GM12878 (cell line): ENCODE measurements at regions not wholly inside any gene's neighbourhood (a gene's known extent, or its start where the extent isn't known, plus 50 kb on each side); places are given as distances from the start of the nearest gene placed in this dataset.

ENCODE experiments used
- ATAC-seq: fragments of 200-7000 bp; cut with Tn5 transposase; 3 replicates; pipeline ENCODE4 v1.9.1; 2020; ENCODE audit warnings: mild to moderate bottlenecking, moderate library complexity
- BruUV-seq: library from RNA; stranded (reverse); fragments of 400-500 nt; replicated peaks from 2 replicates; lab custom pipeline; 2021; lab: Mats Ljungman, UMichigan
- CTCF ChIA-PET: fragments of 300-600 bp; sonication (Branson Sonifier 250); formaldehyde crosslinking; extraction: SDS; loops from one replicate; lab custom pipeline; 2021; ENCODE audit warnings: inconsistent platforms; lab: Yijun Ruan, JAX
- POLR2A ChIA-PET: fragments of 350-600 bp; formaldehyde crosslinking; extraction: SDS; loops from one replicate; lab custom pipeline; 2021; ENCODE audit warnings: inconsistent platforms; lab: Charles Lee
- RAD21 ChIA-PET: fragments of 300-600 bp; sonication (Branson Sonifier 250); formaldehyde crosslinking; loops from one replicate; lab custom pipeline; 2023; ENCODE audit warnings: antibody characterized with exemption; ENCODE audit not compliant: unreplicated experiment; lab: Charles Lee
- SMC1A ChIA-PET: fragments of 300-600 bp; sonication (Branson Sonifier 250); formaldehyde crosslinking; loops from one replicate; lab custom pipeline; 2023; ENCODE audit not compliant: unreplicated experiment, uncharacterized antibody; lab: Charles Lee
- DNase-seq: peaks from one replicate; pipeline ENCODE4 v3.0.0-alpha.2; 2011; ENCODE audit warnings: low read depth, low spot score
- FAIRE-seq: peaks from 3 replicates; lab custom pipeline; 2011; peaks lifted over from hg19 to GRCh38; lab: Jason Lieb, UNC
- H2AFZ ChIP-seq: 2 replicates; pipeline ENCODE4 v1.6.0; 2011; ENCODE audit warnings: low read depth, low read length, control low read depth; ENCODE audit not compliant: control insufficient read depth
- H3K27ac ChIP-seq: 2 replicates; pipeline ENCODE4 v1.5.1; 2011; ENCODE audit warnings: control low read depth; ENCODE audit not compliant: control insufficient read depth, insufficient read depth
- H3K27me3 ChIP-seq, 2 experiments: replicated peaks in 1 of 2; 2 replicates each; pipeline versions ENCODE4 v1.6.0 to v1.6.1; 2011; ENCODE audit warnings: low read length in 1 of 2; ENCODE audit not compliant: control insufficient read depth in 2 of 2, insufficient read depth in 2 of 2
- H3K36me3 ChIP-seq, 2 experiments: 2 replicates each; pipeline ENCODE4 v1.5.1; 2011; ENCODE audit warnings: low read length in 1 of 2; ENCODE audit not compliant: control insufficient read depth in 2 of 2, insufficient read depth in 2 of 2
- H3K4me1 ChIP-seq: 2 replicates; pipeline ENCODE4 v1.6.1; 2011; ENCODE audit warnings: mild to moderate bottlenecking, low read length, moderate library complexity, mixed read lengths; ENCODE audit not compliant: control insufficient read depth, insufficient read depth
- H3K4me2 ChIP-seq: 2 replicates; pipeline ENCODE4 v1.6.0; 2011; ENCODE audit warnings: control low read depth; ENCODE audit not compliant: control insufficient read depth, insufficient read depth
- H3K4me3 ChIP-seq: fragments of 200-600 bp; sonication (generic); 2 replicates; pipeline ENCODE4 v1.5.1; 2016
- H3K79me2 ChIP-seq: 2 replicates; pipeline ENCODE4 v1.6.0; 2011; ENCODE audit warnings: low read length; ENCODE audit not compliant: control insufficient read depth, insufficient read depth
- H3K9ac ChIP-seq: 2 replicates; pipeline ENCODE4 v1.8.0; 2011; ENCODE audit warnings: low read length, control low read depth, mixed read lengths; ENCODE audit not compliant: control insufficient read depth, insufficient read depth
- H3K9me3 ChIP-seq: replicated peaks from 3 replicates; pipeline ENCODE4 v1.5.1; 2011; ENCODE audit warnings: mild to moderate bottlenecking, low read length; ENCODE audit not compliant: control insufficient read depth, insufficient read depth
- H4K20me1 ChIP-seq: 2 replicates; pipeline ENCODE4 v1.6.0; 2011; ENCODE audit not compliant: control insufficient read depth, insufficient read depth
- BRCA1 ChIP-seq: IDR thresholded peaks from 2 replicates; pipeline ENCODE4 v1.6.1; 2011; ENCODE audit warnings: low read depth, low read length, improper control_type of control experiment
- NRF1 ChIP-seq: conservative IDR thresholded peaks from 2 replicates; pipeline ENCODE4 v1.6.1; 2011; ENCODE audit warnings: mild to moderate bottlenecking, low read depth, low read length, improper control_type of control experiment
- WGBS: methylation state at CpG from one replicate; pipeline ENCODE4 v1.1.6; 2016; ENCODE audit warnings: low lambda C conversion rate; ENCODE audit not compliant: insufficient replicate concordance, insufficient coverage; ENCODE audit errors: missing lambda C conversion rate; 5-methylcytosine and 5-hydroxymethylcytosine counted together
- in situ Hi-C: fragments of 300-500 bp; cut with MboI; formaldehyde crosslinking; loops from 9 replicates; pipeline ENCODE4 v1.14.3; 2018; ENCODE audit warnings: mixed read lengths
- intact Hi-C: fragments of 100-400 bp; cut with micrococcal nuclease; formaldehyde crosslinking; loops from one replicate; pipeline ENCODE4 v1.14.2; 2022; ENCODE audit not compliant: unreplicated experiment
- TF ChIP-seq, protein P1 (sequence below): fragments of 450-650 bp; IDR thresholded peaks from 2 replicates; pipeline ENCODE4 v1.6.1; 2016; ENCODE audit warnings: mild to moderate bottlenecking, moderate library complexity, borderline replicate concordance
- TF ChIP-seq, protein P2 (sequence below): IDR thresholded peaks from 2 replicates; pipeline ENCODE4 v1.6.1; 2012; ENCODE audit warnings: mild to moderate bottlenecking, low read depth, low read length

DNA sequence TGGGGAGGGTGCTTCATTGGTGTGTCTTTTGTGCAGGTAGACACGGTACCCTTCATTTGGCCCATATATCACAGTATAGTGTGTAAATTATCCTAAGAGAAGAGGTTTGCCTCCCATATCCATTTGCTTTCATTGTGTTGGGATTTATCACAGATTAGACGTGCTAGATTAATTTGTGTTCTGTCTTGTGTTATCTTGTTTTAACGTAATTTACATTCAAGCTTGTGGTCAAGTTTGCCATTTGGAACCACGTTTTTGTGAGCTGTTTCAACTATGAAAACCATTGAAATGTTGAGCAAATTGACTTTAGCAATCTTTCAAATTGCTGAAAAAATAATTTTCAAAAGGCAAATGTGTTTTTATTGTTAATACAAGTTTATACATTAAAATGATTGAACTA lies 1826.5 kb downstream of the SLITRK5 start:
- H3K4me2 ChIP-seq = no peak overlapping the region
- intact Hi-C loops = no loop called here
- POLR2A ChIA-PET = no interaction called here
- BruUV-seq = no TSS peak
- no peak for TF ChIP-seq NRF1
- TF ChIP-seq, protein P1, sequence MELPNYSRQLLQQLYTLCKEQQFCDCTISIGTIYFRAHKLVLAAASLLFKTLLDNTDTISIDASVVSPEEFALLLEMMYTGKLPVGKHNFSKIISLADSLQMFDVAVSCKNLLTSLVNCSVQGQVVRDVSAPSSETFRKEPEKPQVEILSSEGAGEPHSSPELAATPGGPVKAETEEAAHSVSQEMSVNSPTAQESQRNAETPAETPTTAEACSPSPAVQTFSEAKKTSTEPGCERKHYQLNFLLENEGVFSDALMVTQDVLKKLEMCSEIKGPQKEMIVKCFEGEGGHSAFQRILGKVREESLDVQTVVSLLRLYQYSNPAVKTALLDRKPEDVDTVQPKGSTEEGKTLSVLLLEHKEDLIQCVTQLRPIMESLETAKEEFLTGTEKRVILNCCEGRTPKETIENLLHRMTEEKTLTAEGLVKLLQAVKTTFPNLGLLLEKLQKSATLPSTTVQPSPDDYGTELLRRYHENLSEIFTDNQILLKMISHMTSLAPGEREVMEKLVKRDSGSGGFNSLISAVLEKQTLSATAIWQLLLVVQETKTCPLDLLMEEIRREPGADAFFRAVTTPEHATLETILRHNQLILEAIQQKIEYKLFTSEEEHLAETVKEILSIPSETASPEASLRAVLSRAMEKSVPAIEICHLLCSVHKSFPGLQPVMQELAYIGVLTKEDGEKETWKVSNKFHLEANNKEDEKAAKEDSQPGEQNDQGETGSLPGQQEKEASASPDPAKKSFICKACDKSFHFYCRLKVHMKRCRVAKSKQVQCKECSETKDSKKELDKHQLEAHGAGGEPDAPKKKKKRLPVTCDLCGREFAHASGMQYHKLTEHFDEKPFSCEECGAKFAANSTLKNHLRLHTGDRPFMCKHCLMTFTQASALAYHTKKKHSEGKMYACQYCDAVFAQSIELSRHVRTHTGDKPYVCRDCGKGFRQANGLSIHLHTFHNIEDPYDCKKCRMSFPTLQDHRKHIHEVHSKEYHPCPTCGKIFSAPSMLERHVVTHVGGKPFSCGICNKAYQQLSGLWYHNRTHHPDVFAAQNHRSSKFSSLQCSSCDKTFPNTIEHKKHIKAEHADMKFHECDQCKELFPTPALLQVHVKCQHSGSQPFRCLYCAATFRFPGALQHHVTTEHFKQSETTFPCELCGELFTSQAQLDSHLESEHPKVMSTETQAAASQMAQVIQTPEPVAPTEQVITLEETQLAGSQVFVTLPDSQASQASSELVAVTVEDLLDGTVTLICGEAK = no peak
- no peak for TF ChIP-seq BRCA1
- TF ChIP-seq, protein P2, sequence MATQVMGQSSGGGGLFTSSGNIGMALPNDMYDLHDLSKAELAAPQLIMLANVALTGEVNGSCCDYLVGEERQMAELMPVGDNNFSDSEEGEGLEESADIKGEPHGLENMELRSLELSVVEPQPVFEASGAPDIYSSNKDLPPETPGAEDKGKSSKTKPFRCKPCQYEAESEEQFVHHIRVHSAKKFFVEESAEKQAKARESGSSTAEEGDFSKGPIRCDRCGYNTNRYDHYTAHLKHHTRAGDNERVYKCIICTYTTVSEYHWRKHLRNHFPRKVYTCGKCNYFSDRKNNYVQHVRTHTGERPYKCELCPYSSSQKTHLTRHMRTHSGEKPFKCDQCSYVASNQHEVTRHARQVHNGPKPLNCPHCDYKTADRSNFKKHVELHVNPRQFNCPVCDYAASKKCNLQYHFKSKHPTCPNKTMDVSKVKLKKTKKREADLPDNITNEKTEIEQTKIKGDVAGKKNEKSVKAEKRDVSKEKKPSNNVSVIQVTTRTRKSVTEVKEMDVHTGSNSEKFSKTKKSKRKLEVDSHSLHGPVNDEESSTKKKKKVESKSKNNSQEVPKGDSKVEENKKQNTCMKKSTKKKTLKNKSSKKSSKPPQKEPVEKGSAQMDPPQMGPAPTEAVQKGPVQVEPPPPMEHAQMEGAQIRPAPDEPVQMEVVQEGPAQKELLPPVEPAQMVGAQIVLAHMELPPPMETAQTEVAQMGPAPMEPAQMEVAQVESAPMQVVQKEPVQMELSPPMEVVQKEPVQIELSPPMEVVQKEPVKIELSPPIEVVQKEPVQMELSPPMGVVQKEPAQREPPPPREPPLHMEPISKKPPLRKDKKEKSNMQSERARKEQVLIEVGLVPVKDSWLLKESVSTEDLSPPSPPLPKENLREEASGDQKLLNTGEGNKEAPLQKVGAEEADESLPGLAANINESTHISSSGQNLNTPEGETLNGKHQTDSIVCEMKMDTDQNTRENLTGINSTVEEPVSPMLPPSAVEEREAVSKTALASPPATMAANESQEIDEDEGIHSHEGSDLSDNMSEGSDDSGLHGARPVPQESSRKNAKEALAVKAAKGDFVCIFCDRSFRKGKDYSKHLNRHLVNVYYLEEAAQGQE = no peak
- TF ChIP-seq, all 136 proteins: peak for 0
- Histone ChIP-seq H3K36me3 (no peaks in the 10 kb centered on the region), H3K4me3 (no peak overlapping the region), H3K79me2 (no peaks in the 10 kb centered on the region), H3K27ac (no peak overlapping the region), H3K27me3 (no peaks in the 10 kb centered on the region), H4K20me1 (no peaks in the 10 kb centered on the region), H3K4me1 (no peaks in the 10 kb centered on the region), H3K9ac (no peak overlapping the region), H3K9me3 (no peaks in the 10 kb centered on the region), H2AFZ (no peak overlapping the region)
- RAD21 ChIA-PET = no interaction called here
- in situ Hi-C loops = no loop called here
- DNase-seq = no peak
- CTCF ChIA-PET = no interaction called here
- no peak for ATAC-seq
- SMC1A ChIA-PET = no interaction called here
- WGBS = 7% methylated on average over 4 of the region's 4 CpGs
- FAIRE-seq = no peak
